ENCODE measurements at regions not wholly inside any gene's neighbourhood (a gene's known extent, or its start where the extent isn't known, plus 50 kb on each side); places are given as distances from the start of the nearest gene placed in this dataset.

- TF ChIP-seq MEF2A (IDR thresholded peaks at IDR 0.05; ENCODE audit: insufficient read depth, low read depth, low read length) (no peak), RAD51 (IDR thresholded peaks at IDR 0.05) (no peak)
Observed at GRCh38 chr1:63255153-63255552, 67.2 kb upstream of the FOXD3 start (continued).

DNA sequence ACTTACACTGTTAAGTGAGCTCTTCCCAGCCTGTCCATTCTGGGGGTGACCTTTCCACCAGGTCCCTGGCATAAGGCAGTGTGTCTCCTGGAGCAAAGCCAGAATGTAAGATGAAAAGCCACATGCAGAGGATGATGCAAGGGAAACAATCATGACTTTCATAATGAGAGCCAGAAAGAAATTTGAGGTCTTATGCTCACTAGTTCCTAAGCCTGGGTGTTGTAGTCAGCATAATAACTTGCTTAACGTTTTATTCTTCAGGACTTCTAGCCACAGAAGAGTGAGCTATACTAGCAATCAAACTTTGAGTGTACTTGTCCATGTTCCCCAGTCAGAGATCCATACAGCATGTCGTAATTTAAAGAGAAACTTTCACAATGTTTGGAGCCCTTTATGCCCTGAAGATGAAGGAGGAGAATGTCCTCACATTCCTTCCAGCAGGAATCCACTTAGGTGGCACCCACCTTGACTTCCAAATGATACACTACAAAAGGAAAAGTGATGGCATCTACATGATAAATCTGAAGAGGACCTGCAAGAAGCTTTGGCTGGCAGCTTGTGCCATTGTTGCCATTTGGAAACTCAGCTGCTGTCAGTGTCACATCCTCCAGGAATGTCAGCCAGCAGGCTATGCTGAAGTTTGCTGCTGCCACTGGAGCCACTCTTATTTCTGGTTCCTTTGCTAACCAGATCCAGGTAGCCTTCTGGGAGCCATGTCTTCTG lies 60.5 kb upstream of the FOXD3 start:
- Histone ChIP-seq H3K36me3 (ENCODE audit: control insufficient read depth in 2 of 2, insufficient read depth in 2 of 2, low read length in 1 of 2) (no peaks in the 10 kb centered on the region), H3K27ac (ENCODE audit: control insufficient read depth, insufficient read depth) (no peak overlapping the region), H3K27me3 (replicated peaks in 1 of 2; ENCODE audit: control insufficient read depth in 2 of 2, insufficient read depth in 2 of 2, low read length in 1 of 2) (no peaks in the 10 kb centered on the region), H3K4me2 (ENCODE audit: control insufficient read depth, insufficient read depth) (no peak overlapping the region), H3K9ac (ENCODE audit: control insufficient read depth, insufficient read depth, low read length) (no peak overlapping the region), H3K4me1 (ENCODE audit: control insufficient read depth, insufficient read depth, low read length) (no peaks in the 10 kb centered on the region), H3K4me3 (no peak overlapping the region), H4K20me1 (ENCODE audit: control insufficient read depth, insufficient read depth) (no peaks in the 10 kb centered on the region), H2AFZ (ENCODE audit: control insufficient read depth, low read depth, low read length) (no peak overlapping the region), H3K79me2 (ENCODE audit: control insufficient read depth, insufficient read depth, low read length) (no peaks in the 10 kb centered on the region), H3K9me3 (replicated peaks; ENCODE audit: control insufficient read depth, insufficient read depth, low read length) (no peaks in the 10 kb centered on the region)
- FAIRE-seq = no peak
- in situ Hi-C loops (cut with MboI) = no loop called here
- TF ChIP-seq CHD4 (IDR thresholded peaks at IDR 0.05) (no peak), SIX5 (IDR thresholded peaks at IDR 0.05; ENCODE audit: low read depth, low read length, severe bottlenecking) (no peak), MEF2A (IDR thresholded peaks at IDR 0.05; ENCODE audit: insufficient read depth, low read depth, low read length) (no peak), NFXL1 (IDR thresholded peaks at IDR 0.05; ENCODE audit: borderline replicate concordance) (no peak)
- TF ChIP-seq, protein P1, sequence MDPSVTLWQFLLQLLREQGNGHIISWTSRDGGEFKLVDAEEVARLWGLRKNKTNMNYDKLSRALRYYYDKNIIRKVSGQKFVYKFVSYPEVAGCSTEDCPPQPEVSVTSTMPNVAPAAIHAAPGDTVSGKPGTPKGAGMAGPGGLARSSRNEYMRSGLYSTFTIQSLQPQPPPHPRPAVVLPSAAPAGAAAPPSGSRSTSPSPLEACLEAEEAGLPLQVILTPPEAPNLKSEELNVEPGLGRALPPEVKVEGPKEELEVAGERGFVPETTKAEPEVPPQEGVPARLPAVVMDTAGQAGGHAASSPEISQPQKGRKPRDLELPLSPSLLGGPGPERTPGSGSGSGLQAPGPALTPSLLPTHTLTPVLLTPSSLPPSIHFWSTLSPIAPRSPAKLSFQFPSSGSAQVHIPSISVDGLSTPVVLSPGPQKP (IDR thresholded peaks at IDR 0.05; ENCODE audit: low read depth, low read length) = no peak
- no peak; the same call in 2 of the 3 replicates for ATAC-seq
- no peak for DNase-seq (ENCODE audit: low read depth, low spot score)
- WGBS (ENCODE audit: insufficient coverage, insufficient replicate concordance, low lambda C conversion rate, missing lambda C conversion rate) = 0% methylated on average over 2 of the region's 2 CpGs
- no TSS peak for BruUV-seq (replicated peaks)
- ChIA-PET SMC1A (ENCODE audit: uncharacterized antibody, unreplicated experiment) (interaction anchor here (1.5 kb wide), 1 partner anchor 13 kb away, joined by 4 read pairs; no protein-coding TSS in a partner anchor), POLR2A (no interaction called here), CTCF (no interaction called here), RAD21 (ENCODE audit: unreplicated experiment) (no interaction called here)
- intact Hi-C loops (cut with micrococcal nuclease; ENCODE audit: unreplicated experiment) = no loop called here
